Keratinocyte (primary cell): ENCODE measurements at regions not wholly inside any gene's neighbourhood (a gene's known extent, or its start where the extent isn't known, plus 50 kb on each side); places are given as distances from the start of the nearest gene placed in this dataset.
A peak's percentile ranks its signal among the peaks of the same experiment; 100 is the strongest.

Experiments used
- DNase-seq: peaks from one replicate; pipeline ENCODE4 v3.0.0-alpha.2; 2011; ENCODE audit warnings: low read depth, missing footprints, low spot score
- FAIRE-seq: peaks from 2 replicates; lab custom pipeline; 2011; peaks lifted over from hg19 to GRCh38; lab: Jason Lieb, UNC
- H2AFZ ChIP-seq: 2 replicates; pipeline ENCODE4 v1.6.0; 2012; ENCODE audit warnings: low read length, control low read depth, inconsistent platforms; ENCODE audit not compliant: control insufficient read depth
- H3K27ac ChIP-seq: 2 replicates; pipeline ENCODE4 v1.5.1; 2011; ENCODE audit warnings: low read length; ENCODE audit not compliant: control insufficient read depth, insufficient read depth
- H3K27me3 ChIP-seq: 3 replicates; pipeline ENCODE4 v1.6.0; 2011; ENCODE audit warnings: low read length; ENCODE audit not compliant: control insufficient read depth, insufficient read depth; ENCODE audit errors: extremely low read depth
- H3K36me3 ChIP-seq, 2 experiments: 2 replicates in 1 of 2; 3 replicates in 1 of 2; pipeline ENCODE4 v1.5.1; 2011; ENCODE audit warnings: low read length in 2 of 2, mild to moderate bottlenecking in 1 of 2; ENCODE audit not compliant: control insufficient read depth in 2 of 2, insufficient read depth in 2 of 2; ENCODE audit errors: extremely low read depth in 1 of 2
- H3K4me1 ChIP-seq: 3 replicates; pipeline ENCODE4 v1.5.1; 2011; ENCODE audit warnings: low read length; ENCODE audit not compliant: control insufficient read depth, insufficient read depth; ENCODE audit errors: extremely low read depth
- H3K4me2 ChIP-seq: 3 replicates; pipeline ENCODE4 v1.6.0; 2011; ENCODE audit warnings: low read depth, low read length; ENCODE audit not compliant: control insufficient read depth, insufficient read depth; ENCODE audit errors: extremely low read depth
- H3K4me3 ChIP-seq, 3 experiments: fragments of 200-600 bp in 1 of 3; sonication (generic) in 1 of 3; 2 replicates in 2 of 3; 3 replicates in 1 of 3; pipeline ENCODE4 v1.5.1; 2011 to 2016; ENCODE audit warnings: low read length in 3 of 3, mild to moderate bottlenecking in 3 of 3, control low read depth in 2 of 3, inconsistent platforms in 1 of 3, low read depth in 1 of 3, mixed read lengths in 1 of 3, mixed run types in 1 of 3, moderate library complexity in 1 of 3; ENCODE audit not compliant: control insufficient read depth in 2 of 3, insufficient read depth in 2 of 3; ENCODE audit errors: extremely low read depth in 1 of 3
- H3K79me2 ChIP-seq: 2 replicates; pipeline ENCODE4 v1.6.0; 2012; ENCODE audit warnings: low read length; ENCODE audit not compliant: control insufficient read depth, insufficient read depth
- H3K9ac ChIP-seq: 3 replicates; pipeline ENCODE4 v1.6.0; 2011; ENCODE audit warnings: low read length; ENCODE audit not compliant: control insufficient read depth, insufficient read depth; ENCODE audit errors: extremely low read depth
- H3K9me1 ChIP-seq: 3 replicates; pipeline ENCODE4 v1.6.0; 2011; ENCODE audit warnings: low read length; ENCODE audit not compliant: control insufficient read depth, insufficient read depth; ENCODE audit errors: extremely low read depth
- H3K9me3 ChIP-seq: 2 replicates; pipeline ENCODE4 v1.5.1; 2012; ENCODE audit warnings: low read depth, low read length; ENCODE audit not compliant: control insufficient read depth
- H4K20me1 ChIP-seq: 3 replicates; pipeline ENCODE4 v1.6.0; 2011; ENCODE audit warnings: low read length; ENCODE audit not compliant: control insufficient read depth, insufficient read depth; ENCODE audit errors: extremely low read depth
- CTCF ChIP-seq, 3 experiments: IDR thresholded peaks in 1 of 3; conservative IDR thresholded peaks in 1 of 3; optimal IDR thresholded peaks in 1 of 3; 2 replicates in 2 of 3; 3 replicates in 1 of 3; pipeline versions ENCODE3 to v1.5.1; 2011; ENCODE audit warnings: low read length in 3 of 3, mild to moderate bottlenecking in 3 of 3, moderate library complexity in 2 of 3, control low read depth in 1 of 3, inconsistent platforms in 1 of 3; ENCODE audit not compliant: insufficient read depth in 2 of 3; ENCODE audit errors: extremely low read depth in 1 of 3
- EZH2 ChIP-seq: IDR thresholded peaks from one replicate; pipeline ENCODE4 v1.6.1; 2012; ENCODE audit warnings: inconsistent platforms, mild to moderate bottlenecking, low read length, moderate library complexity
- dilution Hi-C: fragments of 300-500 bp; cut with MboI; formaldehyde crosslinking; loops from one replicate; pipeline ENCODE4 v1.7.0; 2020; ENCODE audit warnings: low sequenced_read_pairs; ENCODE audit not compliant: extremely low pct_ligation_motif_present

- no peak overlapping the region for H3K4me2 ChIP-seq
Measured at GRCh38 chr5:50922942-50923767, 256.7 kb downstream of the PARP8 start.

GRCh38 chr5:50923768-50924494, 257.5 kb downstream of the PARP8 start:
- FAIRE-seq (no peak), DNase-seq (no peak)
- no peaks in the 10 kb centered on the region for H3K36me3 ChIP-seq
- no peak overlapping the region for H3K4me2 ChIP-seq
- H4K20me1 ChIP-seq: no peaks in the 10 kb centered on the region
- H3K27me3 ChIP-seq: no peaks in the 10 kb centered on the region
- H3K4me1 ChIP-seq: no peaks in the 10 kb centered on the region
- H3K79me2 ChIP-seq: no peaks in the 10 kb centered on the region
- no peak for TF ChIP-seq CTCF (optimal IDR thresholded peaks at IDR 0.05 in 1 of 3, IDR thresholded peaks at IDR 0.05 in 1 of 3, conservative IDR thresholded peaks at IDR 0.05 in 1 of 3; ENCODE audit: extremely low read depth in 1 of 3, insufficient read depth in 2 of 3, low read length in 3 of 3)
- H3K4me3 ChIP-seq: no peak overlapping the region
- dilution Hi-C loops: no loop called here
- no peaks in the 10 kb centered on the region for H3K9me3 ChIP-seq
- H3K27ac ChIP-seq: no peak overlapping the region
- no peak overlapping the region for H3K9ac ChIP-seq
- no peaks in the 10 kb centered on the region for H3K9me1 ChIP-seq
- no peak overlapping the region for H2AFZ ChIP-seq

More at GRCh38 chr5:50922942-50923767, 256.7 kb downstream of the PARP8 start:
- Histone ChIP-seq H3K79me2 (no peaks in the 10 kb centered on the region), H3K4me1 (no peaks in the 10 kb centered on the region), H3K27ac (no peak overlapping the region), H3K9me1 (no peaks in the 10 kb centered on the region), H3K9me3 (no peaks in the 10 kb centered on the region), H3K27me3 (no peaks in the 10 kb centered on the region), H4K20me1 (no peaks in the 10 kb centered on the region), H2AFZ (no peak overlapping the region), H3K9ac (no peak overlapping the region), H3K4me3 (no peak overlapping the region), H3K36me3 (no peaks in the 10 kb centered on the region)
- DNase-seq: no peak
- peak in 1 of 3 experiments; percentile 1 for TF ChIP-seq CTCF (optimal IDR thresholded peaks at IDR 0.05 in 1 of 3, IDR thresholded peaks at IDR 0.05 in 1 of 3, conservative IDR thresholded peaks at IDR 0.05 in 1 of 3; ENCODE audit: extremely low read depth in 1 of 3, insufficient read depth in 2 of 3, low read length in 3 of 3)
- TF ChIP-seq EZH2: no peak
- FAIRE-seq: no peak
- dilution Hi-C loops: no loop called here
